ENCODE measurements at regions not wholly inside any gene's neighbourhood (a gene's known extent, or its start where the extent isn't known, plus 50 kb on each side); places are given as distances from the start of the nearest gene placed in this dataset.

- no peak overlapping the region for H3K9ac ChIP-seq (ENCODE audit: control insufficient read depth, insufficient read depth, low read length)
- no peaks in the 10 kb centered on the region for H3K9me3 ChIP-seq (replicated peaks; ENCODE audit: control insufficient read depth, insufficient read depth, low read length)
- no peak for ATAC-seq
- intact Hi-C loops (cut with micrococcal nuclease; ENCODE audit: unreplicated experiment): no loop called here
- SMC1A ChIA-PET (ENCODE audit: uncharacterized antibody, unreplicated experiment): no interaction called here
- no peaks in the 10 kb centered on the region for H4K20me1 ChIP-seq (ENCODE audit: control insufficient read depth, insufficient read depth)
- no peak overlapping the region for H3K4me2 ChIP-seq (ENCODE audit: control insufficient read depth, insufficient read depth)
- CTCF ChIA-PET: interaction anchor here (0.6 kb wide), 1 partner anchor 81 kb away, joined by 3 read pairs; no protein-coding TSS in a partner anchor
- H3K36me3 ChIP-seq (ENCODE audit: control insufficient read depth in 2 of 2, insufficient read depth in 2 of 2, low read length in 1 of 2): no peaks in the 10 kb centered on the region
- whole genome bisulfite sequencing (ENCODE audit: insufficient coverage, insufficient replicate concordance, low lambda C conversion rate, missing lambda C conversion rate): 0% methylated on average over 1 of the region's 1 CpG
- H2AFZ ChIP-seq (ENCODE audit: control insufficient read depth, low read depth, low read length): no peak overlapping the region
- in situ Hi-C loops (cut with MboI): no loop called here
- TF ChIP-seq RB1 (IDR thresholded peaks at IDR 0.05; ENCODE audit: borderline replicate concordance) (no peak), NFIC (IDR thresholded peaks at IDR 0.05; ENCODE audit: low read depth, low read length) (no peak), ELK1 (IDR thresholded peaks at IDR 0.05; ENCODE audit: low read depth, low read length) (no peak), POU2F2 (IDR thresholded peaks at IDR 0.05; ENCODE audit: borderline replicate concordance, low read depth, low read length) (no peak), EP300 (IDR thresholded peaks at IDR 0.05; ENCODE audit: borderline replicate concordance in 1 of 2, control insufficient read depth in 1 of 2, low read depth in 2 of 2, low read length in 2 of 2) (no peak), EGR1 (IDR thresholded peaks at IDR 0.05; ENCODE audit: borderline replicate concordance in 1 of 2, low read depth in 2 of 2, low read length in 2 of 2) (no peak), PML (IDR thresholded peaks at IDR 0.05; ENCODE audit: low read length) (no peak), BCL11A (IDR thresholded peaks at IDR 0.05; ENCODE audit: low read depth, low read length) (no peak), PRDM15 (CRISPR knock-in tag; IDR thresholded peaks at IDR 0.05) (no peak), STAT1 (conservative IDR thresholded peaks at IDR 0.05) (no peak), BCL3 (IDR thresholded peaks at IDR 0.05; ENCODE audit: borderline replicate concordance, insufficient read depth, low read depth, low read length, poor library complexity, severe bottlenecking) (no peak)
- TF ChIP-seq, protein P1, sequence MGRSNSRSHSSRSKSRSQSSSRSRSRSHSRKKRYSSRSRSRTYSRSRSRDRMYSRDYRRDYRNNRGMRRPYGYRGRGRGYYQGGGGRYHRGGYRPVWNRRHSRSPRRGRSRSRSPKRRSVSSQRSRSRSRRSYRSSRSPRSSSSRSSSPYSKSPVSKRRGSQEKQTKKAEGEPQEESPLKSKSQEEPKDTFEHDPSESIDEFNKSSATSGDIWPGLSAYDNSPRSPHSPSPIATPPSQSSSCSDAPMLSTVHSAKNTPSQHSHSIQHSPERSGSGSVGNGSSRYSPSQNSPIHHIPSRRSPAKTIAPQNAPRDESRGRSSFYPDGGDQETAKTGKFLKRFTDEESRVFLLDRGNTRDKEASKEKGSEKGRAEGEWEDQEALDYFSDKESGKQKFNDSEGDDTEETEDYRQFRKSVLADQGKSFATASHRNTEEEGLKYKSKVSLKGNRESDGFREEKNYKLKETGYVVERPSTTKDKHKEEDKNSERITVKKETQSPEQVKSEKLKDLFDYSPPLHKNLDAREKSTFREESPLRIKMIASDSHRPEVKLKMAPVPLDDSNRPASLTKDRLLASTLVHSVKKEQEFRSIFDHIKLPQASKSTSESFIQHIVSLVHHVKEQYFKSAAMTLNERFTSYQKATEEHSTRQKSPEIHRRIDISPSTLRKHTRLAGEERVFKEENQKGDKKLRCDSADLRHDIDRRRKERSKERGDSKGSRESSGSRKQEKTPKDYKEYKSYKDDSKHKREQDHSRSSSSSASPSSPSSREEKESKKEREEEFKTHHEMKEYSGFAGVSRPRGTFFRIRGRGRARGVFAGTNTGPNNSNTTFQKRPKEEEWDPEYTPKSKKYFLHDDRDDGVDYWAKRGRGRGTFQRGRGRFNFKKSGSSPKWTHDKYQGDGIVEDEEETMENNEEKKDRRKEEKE (IDR thresholded peaks at IDR 0.05): no peak
- H3K4me3 ChIP-seq: no peak overlapping the region
- no peak for DNase-seq (ENCODE audit: low read depth, low spot score)
- no peak overlapping the region for H3K27ac ChIP-seq (ENCODE audit: control insufficient read depth, insufficient read depth)
- H3K4me1 ChIP-seq (ENCODE audit: control insufficient read depth, insufficient read depth, low read length): no peaks in the 10 kb centered on the region
- no peaks in the 10 kb centered on the region for H3K79me2 ChIP-seq (ENCODE audit: control insufficient read depth, insufficient read depth, low read length)
- no peaks in the 10 kb centered on the region for H3K27me3 ChIP-seq (replicated peaks in 1 of 2; ENCODE audit: control insufficient read depth in 2 of 2, insufficient read depth in 2 of 2, low read length in 1 of 2)
- FAIRE-seq: no peak
- POLR2A ChIA-PET: no interaction called here
- no TSS peak for BruUV-seq (replicated peaks)
- RAD21 ChIA-PET (ENCODE audit: unreplicated experiment): no interaction called here
These were observed 127.6 kb upstream of the INTU start for GRCh38 chr4:127505203-127505602.
